ENCODE measurements at regions not wholly inside any gene's neighbourhood (a gene's known extent, or its start where the extent isn't known, plus 50 kb on each side); places are given as distances from the start of the nearest gene placed in this dataset.

DNA sequence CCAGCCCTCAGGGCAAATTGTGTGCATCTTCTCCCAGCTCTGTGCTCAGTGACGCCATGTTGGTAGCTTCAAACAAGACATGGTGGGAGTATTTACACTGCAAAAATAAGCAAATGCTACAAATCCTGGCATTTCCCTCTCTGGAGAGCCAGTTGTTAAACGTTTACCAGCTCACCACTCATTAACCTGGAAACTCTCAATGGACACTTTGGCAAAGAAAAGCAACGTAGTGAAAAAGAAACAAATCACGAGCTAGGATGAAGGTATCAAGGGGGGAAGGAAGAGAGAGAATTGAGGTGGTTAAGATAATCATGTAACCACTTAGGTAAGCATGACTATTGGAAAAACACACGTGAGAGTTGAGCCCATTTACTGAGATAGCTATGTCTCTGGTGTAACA, 72.5 kb downstream of the MRPS30 start:
- TF ChIP-seq, protein P1, sequence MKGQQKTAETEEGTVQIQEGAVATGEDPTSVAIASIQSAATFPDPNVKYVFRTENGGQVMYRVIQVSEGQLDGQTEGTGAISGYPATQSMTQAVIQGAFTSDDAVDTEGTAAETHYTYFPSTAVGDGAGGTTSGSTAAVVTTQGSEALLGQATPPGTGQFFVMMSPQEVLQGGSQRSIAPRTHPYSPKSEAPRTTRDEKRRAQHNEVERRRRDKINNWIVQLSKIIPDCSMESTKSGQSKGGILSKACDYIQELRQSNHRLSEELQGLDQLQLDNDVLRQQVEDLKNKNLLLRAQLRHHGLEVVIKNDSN (IDR thresholded peaks at IDR 0.05) = no peak
- no peak for TF ChIP-seq TAF1 (IDR thresholded peaks at IDR 0.05; ENCODE audit: low read depth)
- no peak for TF ChIP-seq EP300 (IDR thresholded peaks at IDR 0.05; ENCODE audit: borderline replicate concordance)
- no peak for TF ChIP-seq ZBTB7A (IDR thresholded peaks at IDR 0.05; ENCODE audit: low read depth)
- no peak for TF ChIP-seq NFIC (IDR thresholded peaks at IDR 0.05)
- TF ChIP-seq, protein P2, sequence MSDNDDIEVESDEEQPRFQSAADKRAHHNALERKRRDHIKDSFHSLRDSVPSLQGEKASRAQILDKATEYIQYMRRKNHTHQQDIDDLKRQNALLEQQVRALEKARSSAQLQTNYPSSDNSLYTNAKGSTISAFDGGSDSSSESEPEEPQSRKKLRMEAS (IDR thresholded peaks at IDR 0.05) = no peak
- no peak for TF ChIP-seq TCF12 (IDR thresholded peaks at IDR 0.05; ENCODE audit: low read depth)
- TF ChIP-seq, protein P3, sequence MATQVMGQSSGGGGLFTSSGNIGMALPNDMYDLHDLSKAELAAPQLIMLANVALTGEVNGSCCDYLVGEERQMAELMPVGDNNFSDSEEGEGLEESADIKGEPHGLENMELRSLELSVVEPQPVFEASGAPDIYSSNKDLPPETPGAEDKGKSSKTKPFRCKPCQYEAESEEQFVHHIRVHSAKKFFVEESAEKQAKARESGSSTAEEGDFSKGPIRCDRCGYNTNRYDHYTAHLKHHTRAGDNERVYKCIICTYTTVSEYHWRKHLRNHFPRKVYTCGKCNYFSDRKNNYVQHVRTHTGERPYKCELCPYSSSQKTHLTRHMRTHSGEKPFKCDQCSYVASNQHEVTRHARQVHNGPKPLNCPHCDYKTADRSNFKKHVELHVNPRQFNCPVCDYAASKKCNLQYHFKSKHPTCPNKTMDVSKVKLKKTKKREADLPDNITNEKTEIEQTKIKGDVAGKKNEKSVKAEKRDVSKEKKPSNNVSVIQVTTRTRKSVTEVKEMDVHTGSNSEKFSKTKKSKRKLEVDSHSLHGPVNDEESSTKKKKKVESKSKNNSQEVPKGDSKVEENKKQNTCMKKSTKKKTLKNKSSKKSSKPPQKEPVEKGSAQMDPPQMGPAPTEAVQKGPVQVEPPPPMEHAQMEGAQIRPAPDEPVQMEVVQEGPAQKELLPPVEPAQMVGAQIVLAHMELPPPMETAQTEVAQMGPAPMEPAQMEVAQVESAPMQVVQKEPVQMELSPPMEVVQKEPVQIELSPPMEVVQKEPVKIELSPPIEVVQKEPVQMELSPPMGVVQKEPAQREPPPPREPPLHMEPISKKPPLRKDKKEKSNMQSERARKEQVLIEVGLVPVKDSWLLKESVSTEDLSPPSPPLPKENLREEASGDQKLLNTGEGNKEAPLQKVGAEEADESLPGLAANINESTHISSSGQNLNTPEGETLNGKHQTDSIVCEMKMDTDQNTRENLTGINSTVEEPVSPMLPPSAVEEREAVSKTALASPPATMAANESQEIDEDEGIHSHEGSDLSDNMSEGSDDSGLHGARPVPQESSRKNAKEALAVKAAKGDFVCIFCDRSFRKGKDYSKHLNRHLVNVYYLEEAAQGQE (IDR thresholded peaks at IDR 0.05; ENCODE audit: low read depth) = no peak
- no peak for TF ChIP-seq TEAD4 (IDR thresholded peaks at IDR 0.05)
- no peak for TF ChIP-seq FOXM1 (IDR thresholded peaks at IDR 0.05; ENCODE audit: borderline replicate concordance, low read depth)
- no peak for TF ChIP-seq RAD21 (IDR thresholded peaks at IDR 0.05; ENCODE audit: low read depth)
- TF ChIP-seq CREB1 (IDR thresholded peaks at IDR 0.05; ENCODE audit: low read depth) = no peak
